Mucosa of descending colon (tissue), 3 donors: ENCODE measurements at regions not wholly inside any gene's neighbourhood (a gene's known extent, or its start where the extent isn't known, plus 50 kb on each side); places are given as distances from the start of the nearest gene placed in this dataset.

Source experiments
- ATAC-seq: fragments of 200-7000 bp; cut with Tn5 transposase; one replicate; pipeline ENCODE4 v1.9.1; 2020; ENCODE audit warnings: mild to moderate bottlenecking, moderate library complexity
- DNase-seq, 3 donors: peaks; one replicate each; pipeline ENCODE4 v3.0.0-alpha.2; 2020
- H3K36me3 ChIP-seq: fragments of 200-600 bp; one replicate; pipeline ENCODE4 v1.8.0; 2021; ENCODE audit warnings: low read depth, mild to moderate bottlenecking
- H3K4me1 ChIP-seq: fragments of 200-600 bp; one replicate; pipeline ENCODE4 v1.8.0; 2021; ENCODE audit warnings: low read depth, mild to moderate bottlenecking
- H3K4me3 ChIP-seq: fragments of 200-600 bp; one replicate; pipeline ENCODE4 v1.8.0; 2021; ENCODE audit warnings: mild to moderate bottlenecking
- H3K9me3 ChIP-seq: fragments of 200-600 bp; one replicate; pipeline ENCODE4 v1.8.0; 2021; ENCODE audit warnings: mild to moderate bottlenecking
- CTCF ChIP-seq: fragments of 200-600 bp; IDR thresholded peaks from one replicate; pipeline ENCODE4 v1.8.0; 2022; ENCODE audit warnings: antibody characterized with exemption, mild to moderate bottlenecking
- intact Hi-C, 2 donors: fragments of 100-400 bp; cut with DNase I in 1 of 2; cut with micrococcal nuclease in 1 of 2; formaldehyde crosslinking; loops; one replicate each; pipeline versions ENCODE4 v1.11.0 to v1.11.1; 2022; cut with DNase I, micrococcal nuclease
- donor health status: DM: no; HTN: no; CAD: no; lungs with moderate emphysema.
- donor health status: DM: no; HTN: no; CAD: no.
- donor health status: DM: no; HTN: yes; CAD: no.

GRCh38 chr18:41577529-41577928 is 377.5 kb upstream of the PIK3C3 start:
- no peak for DNase-seq
- no peak for ATAC-seq
- no peak for TF ChIP-seq CTCF
- H3K36me3 ChIP-seq: no peaks in the 10 kb centered on the region
- no peaks in the 10 kb centered on the region for H3K4me1 ChIP-seq
- H3K9me3 ChIP-seq: no peaks in the 10 kb centered on the region
- no peak overlapping the region for H3K4me3 ChIP-seq
- intact Hi-C loops: no loop called here

GRCh38 chr18:41576643-41577042 is 378.4 kb upstream of the PIK3C3 start:
- TF ChIP-seq CTCF: no peak
- Histone ChIP-seq H3K9me3 (no peaks in the 10 kb centered on the region), H3K4me3 (no peak overlapping the region), H3K4me1 (no peaks in the 10 kb centered on the region), H3K36me3 (no peaks in the 10 kb centered on the region)
- ATAC-seq (no peak), DNase-seq (no peak)
- intact Hi-C loops: no loop called here

GRCh38 chr18:41569867-41570266 is 385.2 kb upstream of the PIK3C3 start:
- no peak for ATAC-seq
- no peaks in the 10 kb centered on the region for H3K9me3 ChIP-seq
- H3K4me1 ChIP-seq: no peaks in the 10 kb centered on the region
- no peak for DNase-seq
- no peaks in the 10 kb centered on the region for H3K36me3 ChIP-seq
- intact Hi-C loops: no loop called here
- H3K4me3 ChIP-seq: no peak overlapping the region
- TF ChIP-seq CTCF: no peak

- no peak for TF ChIP-seq CTCF
- Histone ChIP-seq H3K36me3 (no peaks in the 10 kb centered on the region), H3K4me1 (no peaks in the 10 kb centered on the region), H3K4me3 (no peak overlapping the region), H3K9me3 (no peaks in the 10 kb centered on the region)
- ATAC-seq: no peak
- intact Hi-C loops: no loop called here
- no peak for DNase-seq
Observed at GRCh38 chr18:41561961-41562360, 393.1 kb upstream of the PIK3C3 start.

GRCh38 chr18:41558715-41559114 is 396.3 kb upstream of the PIK3C3 start:
- Histone ChIP-seq H3K4me1 (no peaks in the 10 kb centered on the region), H3K9me3 (no peaks in the 10 kb centered on the region), H3K4me3 (no peak overlapping the region), H3K36me3 (no peaks in the 10 kb centered on the region)
- ATAC-seq: no peak
- intact Hi-C loops: no loop called here
- no peak for DNase-seq
- TF ChIP-seq CTCF: no peak

- no peak for TF ChIP-seq CTCF
- Histone ChIP-seq H3K9me3 (no peaks in the 10 kb centered on the region), H3K4me3 (no peak overlapping the region), H3K36me3 (no peaks in the 10 kb centered on the region), H3K4me1 (no peaks in the 10 kb centered on the region)
- ATAC-seq (no peak), DNase-seq (no peak)
- intact Hi-C loops: no loop called here
Observed at GRCh38 chr18:41553716-41554115, 401.3 kb upstream of the PIK3C3 start.
